ENCODE measurements at regions not wholly inside any gene's neighbourhood (a gene's known extent, or its start where the extent isn't known, plus 50 kb on each side); places are given as distances from the start of the nearest gene placed in this dataset.

DNA sequence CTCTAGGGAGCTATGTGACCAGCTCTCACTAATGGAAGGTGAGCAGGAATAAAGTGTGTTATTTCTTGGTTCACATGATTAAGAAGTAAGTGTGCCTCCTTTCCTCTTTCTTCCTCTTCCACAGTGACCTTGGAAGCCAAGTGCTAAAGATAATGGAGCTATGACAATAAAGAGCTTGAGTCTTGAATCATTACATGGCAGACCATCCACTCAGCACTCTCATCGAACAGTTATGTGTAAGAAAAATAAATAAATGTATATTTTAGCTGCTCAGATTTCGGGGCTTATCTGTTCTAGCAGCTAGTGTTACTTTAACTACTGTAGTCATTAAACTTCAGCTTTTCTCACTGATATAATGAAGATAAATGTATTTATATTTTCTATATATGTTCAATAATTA lies 72.9 kb downstream of the HDGFL1 start:
- Mint-ChIP-seq H3K27me3 (no peaks in the 10 kb centered on the region), H3K4me3 (no peak overlapping the region), H3K36me3 (no peaks in the 10 kb centered on the region), H3K4me1 (no peaks in the 10 kb centered on the region), H3K27ac (no peak overlapping the region), H3K9me3 (peaks cover 0 to 6% (median 1%) of the 10 kb centered on the region in 5 donors)
- H3K9me3 ChIP-seq (ENCODE audit: low read length): no peaks in the 10 kb centered on the region
- ChIA-PET POLR2A (no interaction called here), CTCF (no interaction called here)
- no peaks in the 10 kb centered on the region for H3K4me1 ChIP-seq (ENCODE audit: insufficient read depth, low read length)
- no peak overlapping the region for H3K27ac ChIP-seq (ENCODE audit: low read depth, low read length)
- H3K4me3 ChIP-seq (ENCODE audit: low read length): no peak overlapping the region
- DNase-seq: no peak
- no peaks in the 10 kb centered on the region for H3K36me3 ChIP-seq (ENCODE audit: insufficient read depth, low read length)
- H3K27me3 ChIP-seq (ENCODE audit: insufficient read depth, low read length, poor library complexity, severe bottlenecking): no peaks in the 10 kb centered on the region

GRCh38 chr6:22643780-22644179 lies 74.4 kb downstream of the HDGFL1 start:
- no peaks in the 10 kb centered on the region for H3K9me3 ChIP-seq (ENCODE audit: low read length)
- no peak overlapping the region for H3K4me3 Mint-ChIP-seq
- H3K36me3 ChIP-seq (ENCODE audit: insufficient read depth, low read length): no peaks in the 10 kb centered on the region
- H3K4me1 Mint-ChIP-seq: no peaks in the 10 kb centered on the region
- peaks cover 0 to 6% (median 2%) of the 10 kb centered on the region in 5 donors for H3K9me3 Mint-ChIP-seq
- H3K27me3 ChIP-seq (ENCODE audit: insufficient read depth, low read length, poor library complexity, severe bottlenecking): no peaks in the 10 kb centered on the region
- H3K27ac ChIP-seq (ENCODE audit: low read depth, low read length): no peak overlapping the region
- H3K4me1 ChIP-seq (ENCODE audit: insufficient read depth, low read length): no peaks in the 10 kb centered on the region
- no peak overlapping the region for H3K27ac Mint-ChIP-seq
- ChIA-PET CTCF (no interaction called here), POLR2A (no interaction called here)
- DNase-seq: no peak
- no peaks in the 10 kb centered on the region for H3K36me3 Mint-ChIP-seq
- no peaks in the 10 kb centered on the region for H3K27me3 Mint-ChIP-seq
- H3K4me3 ChIP-seq (ENCODE audit: low read length): no peak overlapping the region

DNA sequence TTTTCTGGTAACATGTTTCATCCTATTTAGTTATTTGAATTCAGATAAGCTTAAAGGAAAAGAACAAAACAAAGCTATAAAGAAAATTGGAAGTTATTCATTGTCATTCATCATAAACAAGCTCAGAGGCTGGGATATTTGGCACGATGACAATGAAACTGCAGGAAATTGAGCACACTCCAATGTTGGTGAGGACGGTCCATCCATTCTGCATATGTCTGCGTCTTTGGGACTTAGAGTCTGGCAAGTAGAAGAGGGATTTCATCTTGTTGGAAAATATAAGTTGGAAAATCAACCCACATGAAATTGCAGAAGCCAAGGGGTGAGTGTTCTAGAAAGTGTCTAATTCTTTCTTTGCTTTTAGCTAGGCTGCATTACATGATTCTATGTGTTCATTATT lies 78.4 kb downstream of the HDGFL1 start:
- CTCF ChIA-PET: no interaction called here
- H3K27me3 ChIP-seq (ENCODE audit: insufficient read depth, low read length, poor library complexity, severe bottlenecking): no peaks in the 10 kb centered on the region
- H3K27ac Mint-ChIP-seq: no peak overlapping the region
- H3K9me3 ChIP-seq (ENCODE audit: low read length): no peaks in the 10 kb centered on the region
- H3K27ac ChIP-seq (ENCODE audit: low read depth, low read length): no peak overlapping the region
- H3K36me3 Mint-ChIP-seq: no peaks in the 10 kb centered on the region
- H3K4me3 Mint-ChIP-seq: no peak overlapping the region
- H3K36me3 ChIP-seq (ENCODE audit: insufficient read depth, low read length): no peaks in the 10 kb centered on the region
- H3K9me3 Mint-ChIP-seq: peaks cover 0 to 3% (median 0%) of the 10 kb centered on the region in 5 donors
- no peak overlapping the region for H3K4me3 ChIP-seq (ENCODE audit: low read length)
- H3K4me1 Mint-ChIP-seq: no peaks in the 10 kb centered on the region
- no peaks in the 10 kb centered on the region for H3K27me3 Mint-ChIP-seq
- H3K4me1 ChIP-seq (ENCODE audit: insufficient read depth, low read length): no peaks in the 10 kb centered on the region
- POLR2A ChIA-PET: no interaction called here
- DNase-seq: no peak

- H3K36me3 Mint-ChIP-seq: no peaks in the 10 kb centered on the region
- H3K36me3 ChIP-seq (ENCODE audit: insufficient read depth, low read length): no peaks in the 10 kb centered on the region
- ChIA-PET CTCF (no interaction called here), POLR2A (no interaction called here)
- H3K27me3 ChIP-seq (ENCODE audit: insufficient read depth, low read length, poor library complexity, severe bottlenecking): no peaks in the 10 kb centered on the region
- no peak overlapping the region for H3K4me3 Mint-ChIP-seq
- H3K4me3 ChIP-seq (ENCODE audit: low read length): no peak overlapping the region
- H3K4me1 ChIP-seq (ENCODE audit: insufficient read depth, low read length): no peaks in the 10 kb centered on the region
- peaks cover 0 to 2% (median 0%) of the 10 kb centered on the region in 5 donors for H3K9me3 Mint-ChIP-seq
- H3K27ac Mint-ChIP-seq: no peak overlapping the region
- H3K9me3 ChIP-seq (ENCODE audit: low read length): no peaks in the 10 kb centered on the region
- no peak overlapping the region for H3K27ac ChIP-seq (ENCODE audit: low read depth, low read length)
- H3K27me3 Mint-ChIP-seq: no peaks in the 10 kb centered on the region
- no peaks in the 10 kb centered on the region for H3K4me1 Mint-ChIP-seq
- no peak for DNase-seq
These were observed 82.4 kb downstream of the HDGFL1 start for GRCh38 chr6:22651731-22652130.

GRCh38 chr6:22653980-22654610 lies 84.7 kb downstream of the HDGFL1 start:
- Mint-ChIP-seq H3K4me1 (no peaks in the 10 kb centered on the region), H3K9me3 (peaks cover 0 to 2% (median 0%) of the 10 kb centered on the region in 5 donors), H3K36me3 (no peaks in the 10 kb centered on the region), H3K27me3 (no peaks in the 10 kb centered on the region), H3K27ac (no peak overlapping the region), H3K4me3 (no peak overlapping the region)
- H3K27ac ChIP-seq (ENCODE audit: low read depth, low read length): no peak overlapping the region
- H3K27me3 ChIP-seq (ENCODE audit: insufficient read depth, low read length, poor library complexity, severe bottlenecking): no peaks in the 10 kb centered on the region
- ChIA-PET CTCF (no interaction called here), POLR2A (no interaction called here)
- H3K36me3 ChIP-seq (ENCODE audit: insufficient read depth, low read length): no peaks in the 10 kb centered on the region
- no peaks in the 10 kb centered on the region for H3K4me1 ChIP-seq (ENCODE audit: insufficient read depth, low read length)
- no peak for DNase-seq
- H3K9me3 ChIP-seq (ENCODE audit: low read length): no peaks in the 10 kb centered on the region
- H3K4me3 ChIP-seq (ENCODE audit: low read length): no peak overlapping the region

- H3K27ac ChIP-seq (ENCODE audit: low read depth, low read length): no peak overlapping the region
- H3K4me3 ChIP-seq (ENCODE audit: low read length): no peak overlapping the region
- POLR2A ChIA-PET: no interaction called here
These were observed 87.5 kb downstream of the HDGFL1 start for GRCh38 chr6:22656706-22657351.

DNA sequence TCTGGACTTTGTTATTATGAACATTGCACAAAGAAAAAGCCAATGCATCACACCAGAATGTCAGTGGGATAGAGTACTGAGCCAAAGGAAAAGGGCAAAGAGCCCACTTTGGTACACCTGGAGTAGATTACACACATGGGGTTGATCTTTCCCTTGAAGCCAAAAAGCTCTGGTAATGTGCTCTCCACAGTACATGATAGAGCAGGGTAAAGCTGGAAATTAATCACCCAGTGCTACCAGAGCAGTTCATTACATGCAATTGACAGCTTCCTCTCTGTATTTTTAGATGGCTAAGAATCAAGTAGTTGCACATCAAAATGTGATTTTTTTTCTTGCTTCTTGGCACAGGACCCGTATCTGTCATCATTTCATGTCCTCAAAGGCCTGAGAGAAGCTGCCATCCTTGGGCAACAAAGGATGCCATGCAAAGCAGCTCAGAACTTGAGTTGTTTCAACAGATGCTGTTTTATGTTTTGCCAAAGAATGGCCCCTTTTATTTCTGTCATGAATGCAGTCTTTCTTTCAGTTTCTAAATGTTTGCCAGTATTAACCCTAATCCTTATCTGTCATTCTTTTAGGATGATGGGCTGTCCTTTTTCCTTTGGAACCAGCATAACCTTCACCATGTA lies 88.1 kb downstream of the HDGFL1 start:
- H3K9me3 Mint-ChIP-seq: peaks cover 2 to 12% (median 4%) of the 10 kb centered on the region in 5 donors
- Histone ChIP-seq H3K4me3 (ENCODE audit: low read length) (no peak overlapping the region), H3K27me3 (ENCODE audit: insufficient read depth, low read length, poor library complexity, severe bottlenecking) (no peaks in the 10 kb centered on the region), H3K36me3 (ENCODE audit: insufficient read depth, low read length) (no peaks in the 10 kb centered on the region), H3K9me3 (ENCODE audit: low read length) (no peaks in the 10 kb centered on the region), H3K4me1 (ENCODE audit: insufficient read depth, low read length) (no peaks in the 10 kb centered on the region), H3K27ac (ENCODE audit: low read depth, low read length) (no peak overlapping the region)
- no peaks in the 10 kb centered on the region for H3K4me1 Mint-ChIP-seq
- H3K36me3 Mint-ChIP-seq: no peaks in the 10 kb centered on the region
- no peak overlapping the region for H3K27ac Mint-ChIP-seq
- DNase-seq: no peak
- ChIA-PET CTCF (no interaction called here), POLR2A (no interaction called here)
- no peak overlapping the region for H3K4me3 Mint-ChIP-seq
- H3K27me3 Mint-ChIP-seq: no peaks in the 10 kb centered on the region

More at GRCh38 chr6:22656706-22657351, 87.5 kb downstream of the HDGFL1 start:
- Histone ChIP-seq H3K4me1 (ENCODE audit: insufficient read depth, low read length) (no peaks in the 10 kb centered on the region), H3K9me3 (ENCODE audit: low read length) (no peaks in the 10 kb centered on the region), H3K27me3 (ENCODE audit: insufficient read depth, low read length, poor library complexity, severe bottlenecking) (no peaks in the 10 kb centered on the region), H3K36me3 (ENCODE audit: insufficient read depth, low read length) (no peaks in the 10 kb centered on the region)
- Mint-ChIP-seq H3K36me3 (no peaks in the 10 kb centered on the region), H3K27ac (no peak overlapping the region), H3K4me3 (no peak overlapping the region), H3K27me3 (no peaks in the 10 kb centered on the region), H3K9me3 (peaks cover 2 to 9% (median 3%) of the 10 kb centered on the region in 5 donors), H3K4me1 (no peaks in the 10 kb centered on the region)
- no peak for DNase-seq
- CTCF ChIA-PET: interaction anchor here (1.6 kb wide), 1 partner anchor 10 kb away, joined by 4 read pairs; no protein-coding TSS in a partner anchor

DNA sequence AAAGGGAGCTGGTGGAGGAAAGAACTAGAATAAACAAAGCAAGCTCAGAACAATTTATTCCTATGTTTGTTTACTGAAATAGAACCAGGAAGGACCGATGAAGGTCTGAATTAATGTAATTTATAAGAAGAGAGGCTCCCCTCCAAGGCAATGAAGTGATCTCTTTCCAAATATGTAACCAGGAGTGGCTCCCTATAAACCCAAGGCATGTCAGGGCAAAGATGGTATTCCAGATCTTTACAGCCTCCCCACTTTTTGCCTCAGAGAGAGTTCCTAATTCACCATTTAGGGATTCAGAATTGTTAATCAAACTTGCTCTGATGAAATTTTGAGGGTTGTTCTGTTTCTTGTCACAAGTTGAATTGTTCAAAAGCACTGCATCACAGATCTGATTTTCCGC lies 88.8 kb downstream of the HDGFL1 start:
- POLR2A ChIA-PET: no interaction called here
- peaks cover 2 to 14% (median 8%) of the 10 kb centered on the region in 5 donors for H3K9me3 Mint-ChIP-seq

More for the DNA sequence above, 88.8 kb downstream of the HDGFL1 start:
- CTCF ChIA-PET: no interaction called here
- Histone ChIP-seq H3K36me3 (ENCODE audit: insufficient read depth, low read length) (no peaks in the 10 kb centered on the region), H3K4me1 (ENCODE audit: insufficient read depth, low read length) (no peaks in the 10 kb centered on the region), H3K9me3 (ENCODE audit: low read length) (no peaks in the 10 kb centered on the region), H3K27me3 (ENCODE audit: insufficient read depth, low read length, poor library complexity, severe bottlenecking) (no peaks in the 10 kb centered on the region), H3K4me3 (ENCODE audit: low read length) (no peak overlapping the region), H3K27ac (ENCODE audit: low read depth, low read length) (no peak overlapping the region)
- peaks cover 0 to 4% (median 0%) of the 10 kb centered on the region in 3 donors for H3K36me3 Mint-ChIP-seq
- H3K27ac Mint-ChIP-seq: no peak overlapping the region
- DNase-seq: no peak
- no peaks in the 10 kb centered on the region for H3K4me1 Mint-ChIP-seq
- H3K4me3 Mint-ChIP-seq: no peak overlapping the region
- no peaks in the 10 kb centered on the region for H3K27me3 Mint-ChIP-seq

All from CD8-positive, alpha-beta memory T cell (primary cell).